DOHH2 (cell line): ENCODE measurements at regions not wholly inside any gene's neighbourhood (a gene's known extent, or its start where the extent isn't known, plus 50 kb on each side); places are given as distances from the start of the nearest gene placed in this dataset.

Source experiments
- EZH2phosphoT487 ChIP-seq: fragments of 200-600 bp; sonication (generic); IDR thresholded peaks from 2 replicates; pipeline ENCODE4 v1.6.1; 2017; ENCODE audit warnings: borderline replicate concordance, mild to moderate bottlenecking, antibody characterized with exemption, low read length, moderate library complexity, mixed read lengths
- TF ChIP-seq, protein P1 (sequence below): fragments of 200-600 bp; sonication (generic); IDR thresholded peaks from one replicate; pipeline ENCODE4 v1.5.1; 2014; ENCODE audit warnings: antibody characterized with exemption, mild to moderate bottlenecking, low read depth, low read length; ENCODE audit not compliant: poor library complexity, severe bottlenecking

DNA sequence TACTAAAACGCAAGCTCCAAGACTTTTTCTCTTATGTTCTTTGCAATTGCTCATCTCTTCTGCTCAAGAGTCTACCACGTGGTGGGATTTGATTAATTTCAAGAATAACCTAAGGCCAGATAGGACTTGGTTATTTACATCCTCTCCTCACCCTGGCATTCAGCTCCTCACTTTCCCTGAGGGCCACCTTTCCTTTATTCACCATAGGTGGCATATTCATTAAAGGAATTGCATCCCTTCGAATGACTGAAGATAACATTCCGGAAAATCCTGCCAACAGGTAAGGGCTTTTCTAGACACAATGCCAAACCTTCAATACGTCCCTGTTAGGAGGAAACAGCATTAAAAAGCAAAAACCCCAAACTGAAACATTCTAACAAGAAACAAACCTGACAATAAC, 220.0 kb upstream of the KBTBD8 start:
- TF ChIP-seq, protein P1, sequence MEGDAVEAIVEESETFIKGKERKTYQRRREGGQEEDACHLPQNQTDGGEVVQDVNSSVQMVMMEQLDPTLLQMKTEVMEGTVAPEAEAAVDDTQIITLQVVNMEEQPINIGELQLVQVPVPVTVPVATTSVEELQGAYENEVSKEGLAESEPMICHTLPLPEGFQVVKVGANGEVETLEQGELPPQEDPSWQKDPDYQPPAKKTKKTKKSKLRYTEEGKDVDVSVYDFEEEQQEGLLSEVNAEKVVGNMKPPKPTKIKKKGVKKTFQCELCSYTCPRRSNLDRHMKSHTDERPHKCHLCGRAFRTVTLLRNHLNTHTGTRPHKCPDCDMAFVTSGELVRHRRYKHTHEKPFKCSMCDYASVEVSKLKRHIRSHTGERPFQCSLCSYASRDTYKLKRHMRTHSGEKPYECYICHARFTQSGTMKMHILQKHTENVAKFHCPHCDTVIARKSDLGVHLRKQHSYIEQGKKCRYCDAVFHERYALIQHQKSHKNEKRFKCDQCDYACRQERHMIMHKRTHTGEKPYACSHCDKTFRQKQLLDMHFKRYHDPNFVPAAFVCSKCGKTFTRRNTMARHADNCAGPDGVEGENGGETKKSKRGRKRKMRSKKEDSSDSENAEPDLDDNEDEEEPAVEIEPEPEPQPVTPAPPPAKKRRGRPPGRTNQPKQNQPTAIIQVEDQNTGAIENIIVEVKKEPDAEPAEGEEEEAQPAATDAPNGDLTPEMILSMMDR, result no peak
- no peak for TF ChIP-seq EZH2phosphoT487
